ENCODE measurements at regions not wholly inside any gene's neighbourhood (a gene's known extent, or its start where the extent isn't known, plus 50 kb on each side); places are given as distances from the start of the nearest gene placed in this dataset.
"Not testable (repeated sequence)": the region's sequence is repeated elsewhere in the genome, so short reads cannot be mapped to it uniquely, and the experiment has no call there.

- not testable (repeated sequence) for DNase-seq (ENCODE audit: low read depth in 6 of 9, low spot score in 9 of 9); H3K4me1 ChIP-seq (ENCODE audit: control insufficient read depth in 2 of 2, insufficient read depth in 2 of 2, low read length in 2 of 2); H3K27ac ChIP-seq (ENCODE audit: low read depth in 1 of 2, low read length in 1 of 2); H3K9me3 ChIP-seq (ENCODE audit: control insufficient read depth in 2 of 2, insufficient read depth in 1 of 2, low read length in 1 of 2); H3K4me3 ChIP-seq (ENCODE audit: low read length in 2 of 2); H3K27me3 ChIP-seq (ENCODE audit: control insufficient read depth in 2 of 2, insufficient read depth in 1 of 2, low read length in 1 of 2); H3K36me3 ChIP-seq (ENCODE audit: control insufficient read depth in 2 of 2, insufficient read depth in 2 of 2, low read length in 1 of 2)
- WGBS: 90% methylated on average over 6 of the region's 6 CpGs
Measured at GRCh38 chr6:75031102-75031501, 174.8 kb downstream of the COL12A1 start.

- no peak for DNase-seq (ENCODE audit: low read depth in 6 of 9, low spot score in 9 of 9)
- WGBS: 94% methylated on average over 5 of the region's 5 CpGs
- Histone ChIP-seq H3K9me3 (ENCODE audit: control insufficient read depth in 2 of 2, insufficient read depth in 1 of 2, low read length in 1 of 2) (no peaks in the 10 kb centered on the region), H3K36me3 (ENCODE audit: control insufficient read depth in 2 of 2, insufficient read depth in 2 of 2, low read length in 1 of 2) (no peaks in the 10 kb centered on the region), H3K4me1 (ENCODE audit: control insufficient read depth in 2 of 2, insufficient read depth in 2 of 2, low read length in 2 of 2) (no peaks in the 10 kb centered on the region), H3K4me3 (ENCODE audit: low read length in 2 of 2) (no peak overlapping the region), H3K27me3 (ENCODE audit: control insufficient read depth in 2 of 2, insufficient read depth in 1 of 2, low read length in 1 of 2) (no peaks in the 10 kb centered on the region), H3K27ac (ENCODE audit: low read depth in 1 of 2, low read length in 1 of 2) (no peak overlapping the region)
Measured at GRCh38 chr6:75029333-75029732, 176.5 kb downstream of the COL12A1 start.

- Histone ChIP-seq H3K27me3 (ENCODE audit: control insufficient read depth in 2 of 2, insufficient read depth in 1 of 2, low read length in 1 of 2) (no peaks in the 10 kb centered on the region), H3K9me3 (ENCODE audit: control insufficient read depth in 2 of 2, insufficient read depth in 1 of 2, low read length in 1 of 2) (no peaks in the 10 kb centered on the region), H3K4me3 (ENCODE audit: low read length in 2 of 2) (no peak overlapping the region), H3K4me1 (ENCODE audit: control insufficient read depth in 2 of 2, insufficient read depth in 2 of 2, low read length in 2 of 2) (no peaks in the 10 kb centered on the region), H3K27ac (ENCODE audit: low read depth in 1 of 2, low read length in 1 of 2) (no peak overlapping the region), H3K36me3 (ENCODE audit: control insufficient read depth in 2 of 2, insufficient read depth in 2 of 2, low read length in 1 of 2) (no peaks in the 10 kb centered on the region)
- no peak for DNase-seq (ENCODE audit: low read depth in 6 of 9, low spot score in 9 of 9)
- 89% methylated on average over 2 of the region's 2 CpGs for WGBS
Measured at GRCh38 chr6:75025371-75025770, 180.5 kb downstream of the COL12A1 start.

GRCh38 chr6:75024828-75025227, 181.0 kb downstream of the COL12A1 start:
- 80% methylated on average over 1 of the region's 1 CpG for WGBS
- no peaks in the 10 kb centered on the region for H3K27me3 ChIP-seq (ENCODE audit: control insufficient read depth in 2 of 2, insufficient read depth in 1 of 2, low read length in 1 of 2)
- no peak overlapping the region for H3K4me3 ChIP-seq (ENCODE audit: low read length in 2 of 2)
- no peak overlapping the region for H3K27ac ChIP-seq (ENCODE audit: low read depth in 1 of 2, low read length in 1 of 2)
- H3K36me3 ChIP-seq (ENCODE audit: control insufficient read depth in 2 of 2, insufficient read depth in 2 of 2, low read length in 1 of 2): no peaks in the 10 kb centered on the region
- no peaks in the 10 kb centered on the region for H3K4me1 ChIP-seq (ENCODE audit: control insufficient read depth in 2 of 2, insufficient read depth in 2 of 2, low read length in 2 of 2)
- DNase-seq (ENCODE audit: low read depth in 6 of 9, low spot score in 9 of 9): no peak
- no peaks in the 10 kb centered on the region for H3K9me3 ChIP-seq (ENCODE audit: control insufficient read depth in 2 of 2, insufficient read depth in 1 of 2, low read length in 1 of 2)

- H3K36me3 ChIP-seq (ENCODE audit: control insufficient read depth in 2 of 2, insufficient read depth in 2 of 2, low read length in 1 of 2): no peaks in the 10 kb centered on the region
- no peak overlapping the region for H3K27ac ChIP-seq (ENCODE audit: low read depth in 1 of 2, low read length in 1 of 2)
- H3K4me1 ChIP-seq (ENCODE audit: control insufficient read depth in 2 of 2, insufficient read depth in 2 of 2, low read length in 2 of 2): no peaks in the 10 kb centered on the region
- H3K9me3 ChIP-seq (ENCODE audit: control insufficient read depth in 2 of 2, insufficient read depth in 1 of 2, low read length in 1 of 2): no peaks in the 10 kb centered on the region
- no peaks in the 10 kb centered on the region for H3K27me3 ChIP-seq (ENCODE audit: control insufficient read depth in 2 of 2, insufficient read depth in 1 of 2, low read length in 1 of 2)
- no peak overlapping the region for H3K4me3 ChIP-seq (ENCODE audit: low read length in 2 of 2)
- DNase-seq (ENCODE audit: low read depth in 6 of 9, low spot score in 9 of 9): no peak
Measured at GRCh38 chr6:75023634-75024033, 182.2 kb downstream of the COL12A1 start.

- DNase-seq (ENCODE audit: low read depth in 6 of 9, low spot score in 9 of 9): no peak
- 89% methylated on average over 1 of the region's 1 CpG for WGBS
- no peaks in the 10 kb centered on the region for H3K27me3 ChIP-seq (ENCODE audit: control insufficient read depth in 2 of 2, insufficient read depth in 1 of 2, low read length in 1 of 2)
Measured at GRCh38 chr6:75020971-75021370, 184.9 kb downstream of the COL12A1 start.

GRCh38 chr6:75020376-75020775, 185.5 kb downstream of the COL12A1 start:
- H3K9me3 ChIP-seq (ENCODE audit: control insufficient read depth in 2 of 2, insufficient read depth in 1 of 2, low read length in 1 of 2): no peaks in the 10 kb centered on the region
- H3K4me1 ChIP-seq (ENCODE audit: control insufficient read depth in 2 of 2, insufficient read depth in 2 of 2, low read length in 2 of 2): no peaks in the 10 kb centered on the region
- no peak for DNase-seq (ENCODE audit: low read depth in 6 of 9, low spot score in 9 of 9)
- no peaks in the 10 kb centered on the region for H3K36me3 ChIP-seq (ENCODE audit: control insufficient read depth in 2 of 2, insufficient read depth in 2 of 2, low read length in 1 of 2)
- H3K27ac ChIP-seq (ENCODE audit: low read depth in 1 of 2, low read length in 1 of 2): no peak overlapping the region
- WGBS: 97% methylated on average over 2 of the region's 2 CpGs
- H3K27me3 ChIP-seq (ENCODE audit: control insufficient read depth in 2 of 2, insufficient read depth in 1 of 2, low read length in 1 of 2): no peaks in the 10 kb centered on the region
- no peak overlapping the region for H3K4me3 ChIP-seq (ENCODE audit: low read length in 2 of 2)

More at GRCh38 chr6:75020971-75021370, 184.9 kb downstream of the COL12A1 start:
- H3K4me1 ChIP-seq (ENCODE audit: control insufficient read depth in 2 of 2, insufficient read depth in 2 of 2, low read length in 2 of 2): no peaks in the 10 kb centered on the region
- no peaks in the 10 kb centered on the region for H3K9me3 ChIP-seq (ENCODE audit: control insufficient read depth in 2 of 2, insufficient read depth in 1 of 2, low read length in 1 of 2)
- H3K36me3 ChIP-seq (ENCODE audit: control insufficient read depth in 2 of 2, insufficient read depth in 2 of 2, low read length in 1 of 2): no peaks in the 10 kb centered on the region
- no peak overlapping the region for H3K4me3 ChIP-seq (ENCODE audit: low read length in 2 of 2)
- H3K27ac ChIP-seq (ENCODE audit: low read depth in 1 of 2, low read length in 1 of 2): no peak overlapping the region

GRCh38 chr6:75012018-75012417, 193.8 kb downstream of the COL12A1 start:
- WGBS: 86% methylated on average over 2 of the region's 2 CpGs
- no peak for DNase-seq (ENCODE audit: low read depth in 6 of 9, low spot score in 9 of 9)
- Histone ChIP-seq H3K36me3 (ENCODE audit: control insufficient read depth in 2 of 2, insufficient read depth in 2 of 2, low read length in 1 of 2) (no peaks in the 10 kb centered on the region), H3K9me3 (ENCODE audit: control insufficient read depth in 2 of 2, insufficient read depth in 1 of 2, low read length in 1 of 2) (no peaks in the 10 kb centered on the region), H3K4me1 (ENCODE audit: control insufficient read depth in 2 of 2, insufficient read depth in 2 of 2, low read length in 2 of 2) (no peaks in the 10 kb centered on the region), H3K27me3 (ENCODE audit: control insufficient read depth in 2 of 2, insufficient read depth in 1 of 2, low read length in 1 of 2) (no peaks in the 10 kb centered on the region), H3K4me3 (ENCODE audit: low read length in 2 of 2) (no peak overlapping the region), H3K27ac (ENCODE audit: low read depth in 1 of 2, low read length in 1 of 2) (no peak overlapping the region)

GRCh38 chr6:75003984-75004383, 201.9 kb downstream of the COL12A1 start:
- H3K27ac ChIP-seq (ENCODE audit: low read depth in 1 of 2, low read length in 1 of 2): not testable (repeated sequence)
- 92% methylated on average over 8 of the region's 8 CpGs for WGBS

GRCh38 chr6:74997646-74998045, 208.2 kb downstream of the COL12A1 start:
- no peaks in the 10 kb centered on the region for H3K36me3 ChIP-seq (ENCODE audit: control insufficient read depth in 2 of 2, insufficient read depth in 2 of 2, low read length in 1 of 2)
- H3K27ac ChIP-seq (ENCODE audit: low read depth in 1 of 2, low read length in 1 of 2): no peak overlapping the region
- no peaks in the 10 kb centered on the region for H3K4me1 ChIP-seq (ENCODE audit: control insufficient read depth in 2 of 2, insufficient read depth in 2 of 2, low read length in 2 of 2)
- H3K4me3 ChIP-seq (ENCODE audit: low read length in 2 of 2): no peak overlapping the region
- WGBS: 68% methylated on average over 1 of the region's 1 CpG
- H3K9me3 ChIP-seq (ENCODE audit: control insufficient read depth in 2 of 2, insufficient read depth in 1 of 2, low read length in 1 of 2): peaks cover 0 to 3% of the 10 kb centered on the region in 2 donors
- no peak for DNase-seq (ENCODE audit: low read depth in 6 of 9, low spot score in 9 of 9)
- H3K27me3 ChIP-seq (ENCODE audit: control insufficient read depth in 2 of 2, insufficient read depth in 1 of 2, low read length in 1 of 2): no peaks in the 10 kb centered on the region

More at GRCh38 chr6:75003984-75004383, 201.9 kb downstream of the COL12A1 start:
- H3K36me3 ChIP-seq (ENCODE audit: control insufficient read depth in 2 of 2, insufficient read depth in 2 of 2, low read length in 1 of 2); H3K4me3 ChIP-seq (ENCODE audit: low read length in 2 of 2); H3K4me1 ChIP-seq (ENCODE audit: control insufficient read depth in 2 of 2, insufficient read depth in 2 of 2, low read length in 2 of 2); DNase-seq (ENCODE audit: low read depth in 6 of 9, low spot score in 9 of 9); H3K27me3 ChIP-seq (ENCODE audit: control insufficient read depth in 2 of 2, insufficient read depth in 1 of 2, low read length in 1 of 2): not testable (repeated sequence)
- H3K9me3 ChIP-seq (ENCODE audit: control insufficient read depth in 2 of 2, insufficient read depth in 1 of 2, low read length in 1 of 2): peaks cover 0 to 10% of the 10 kb centered on the region in 2 donors

Data from thymus (tissue), 11 donors.